GM06990 (cell line): ENCODE measurements at regions not wholly inside any gene's neighbourhood (a gene's known extent, or its start where the extent isn't known, plus 50 kb on each side); places are given as distances from the start of the nearest gene placed in this dataset.

ENCODE experiments used
- DNase-seq: peaks from one replicate; pipeline ENCODE4 v3.0.0-alpha.2; 2011; ENCODE audit not compliant: insufficient read length; ENCODE audit errors: extremely low read depth
- H3K27me3 ChIP-seq: replicated peaks from 2 replicates; pipeline ENCODE4 v1.6.0; 2011; ENCODE audit warnings: low read length; ENCODE audit not compliant: control insufficient read depth, insufficient read depth
- H3K36me3 ChIP-seq: 2 replicates; pipeline ENCODE4 v1.5.1; 2011; ENCODE audit warnings: low read length; ENCODE audit not compliant: control insufficient read depth, insufficient read depth
- H3K4me3 ChIP-seq: replicated peaks from 2 replicates; pipeline ENCODE4 v1.5.1; 2011; ENCODE audit warnings: low read depth, mild to moderate bottlenecking, control low read depth, low read length
- CTCF ChIP-seq: IDR thresholded peaks from 2 replicates; pipeline ENCODE4 v1.5.1; 2011; ENCODE audit warnings: low read length, control low read depth, mild to moderate bottlenecking, inconsistent platforms; ENCODE audit not compliant: insufficient read depth, poor library complexity, severe bottlenecking

GRCh38 chr2:109061736-109062135 lies 67.3 kb upstream of the SH3RF3 start:
- DNase-seq, result no peak
- TF ChIP-seq CTCF, result no peak
- Histone ChIP-seq H3K36me3 (no peaks in the 10 kb centered on the region), H3K27me3 (no peaks in the 10 kb centered on the region; the same call in 1 of the 2 replicates), H3K4me3 (no peak overlapping the region)

- DNase-seq, result no peak
Observed at GRCh38 chr2:109060496-109060895, 68.5 kb upstream of the SH3RF3 start.

GRCh38 chr2:109059474-109060165 lies 69.4 kb upstream of the SH3RF3 start:
- TF ChIP-seq CTCF, result no peak
- Histone ChIP-seq H3K27me3 (no peaks in the 10 kb centered on the region; the same call in 1 of the 2 replicates), H3K4me3 (no peak overlapping the region), H3K36me3 (no peaks in the 10 kb centered on the region)
- DNase-seq, result no peak

More at GRCh38 chr2:109060496-109060895, 68.5 kb upstream of the SH3RF3 start:
- Histone ChIP-seq H3K4me3 (no peak overlapping the region), H3K36me3 (no peaks in the 10 kb centered on the region), H3K27me3 (no peaks in the 10 kb centered on the region; the same call in 1 of the 2 replicates)
- TF ChIP-seq CTCF, result no peak

GRCh38 chr2:109058802-109059201 lies 69.8 kb upstream of the EDAR start:
- Histone ChIP-seq H3K27me3 (no peaks in the 10 kb centered on the region; the same call in 1 of the 2 replicates), H3K36me3 (no peaks in the 10 kb centered on the region), H3K4me3 (no peak overlapping the region)
- TF ChIP-seq CTCF, result no peak
- DNase-seq, result no peak

GRCh38 chr2:109058191-109058632 lies 69.2 kb upstream of the EDAR start:
- no peak overlapping the region for H3K4me3 ChIP-seq
- no peak for TF ChIP-seq CTCF
- H3K27me3 ChIP-seq, result no peaks in the 10 kb centered on the region; the same call in 1 of the 2 replicates
- DNase-seq, result no peak
- no peaks in the 10 kb centered on the region for H3K36me3 ChIP-seq
